Natural killer cell (primary cell): ENCODE measurements at regions not wholly inside any gene's neighbourhood (a gene's known extent, or its start where the extent isn't known, plus 50 kb on each side); places are given as distances from the start of the nearest gene placed in this dataset.

Experiments used
- ATAC-seq, 3 donors: fragments of 150-1000 bp in 2 of 3; fragments of 200-7000 bp in 1 of 3; cut with Tn5 transposase; 1 replicate in 1 of 3; 2 replicates in 2 of 3; pipeline ENCODE4 v1.10.0; 2021; ENCODE audit warnings: mild to moderate bottlenecking in 2 of 3, moderate library complexity in 2 of 3
- DNase-seq, 2 donors: peaks; one replicate each; pipeline versions ENCODE4 v3.0.0 to v3.0.0-alpha.2; 2013 to 2021; ENCODE audit warnings: mixed read lengths in 1 of 2
- H3K27ac ChIP-seq: one replicate; pipeline ENCODE4 v1.5.1; 2013; ENCODE audit warnings: mild to moderate bottlenecking, low read length
- H3K27me3 ChIP-seq: one replicate; pipeline ENCODE4 v1.6.1; 2013; ENCODE audit warnings: low read length; ENCODE audit not compliant: control insufficient read depth, insufficient read depth
- H3K36me3 ChIP-seq: one replicate; pipeline ENCODE4 v1.6.1; 2013; ENCODE audit warnings: low read length; ENCODE audit not compliant: control insufficient read depth, insufficient read depth
- H3K4me1 ChIP-seq: one replicate; pipeline ENCODE4 v1.6.1; 2013; ENCODE audit warnings: low read length; ENCODE audit not compliant: control insufficient read depth, insufficient read depth
- H3K4me3 ChIP-seq: one replicate; pipeline ENCODE4 v1.5.1; 2013; ENCODE audit warnings: low read length
- H3K9me3 ChIP-seq: one replicate; pipeline ENCODE4 v1.6.1; 2013; ENCODE audit warnings: low read length; ENCODE audit not compliant: control insufficient read depth, insufficient read depth
- H3K27ac Mint-ChIP-seq, 2 donors: one replicate each; pipeline ENCODE4 v1.8.0; 2022; ENCODE audit warnings: mild to moderate bottlenecking in 2 of 2, mixed read lengths in 2 of 2, moderate library complexity in 1 of 2
- H3K27me3 Mint-ChIP-seq, 2 donors: one replicate each; pipeline ENCODE4 v1.8.0; 2022; ENCODE audit warnings: low read depth in 2 of 2, mixed read lengths in 2 of 2
- H3K36me3 Mint-ChIP-seq: one replicate; pipeline ENCODE4 v1.8.0; 2022; ENCODE audit warnings: mixed read lengths
- H3K4me1 Mint-ChIP-seq, 2 donors: one replicate each; pipeline ENCODE4 v1.8.0; 2022; ENCODE audit warnings: mixed read lengths in 2 of 2
- H3K4me3 Mint-ChIP-seq: one replicate; pipeline ENCODE4 v1.8.0; 2022; ENCODE audit warnings: mild to moderate bottlenecking, moderate library complexity, mixed read lengths
- H3K9me3 Mint-ChIP-seq, 2 donors: one replicate each; pipeline ENCODE4 v1.8.0; 2022; ENCODE audit warnings: mixed read lengths in 2 of 2
- WGBS: methylation state at CpG from one replicate; pipeline ENCODE4 v1.1.7; 2013; ENCODE audit warnings: missing lambda C conversion rate; ENCODE audit not compliant: insufficient coverage; 5-methylcytosine and 5-hydroxymethylcytosine counted together
- intact Hi-C: fragments of 100-400 bp; cut with micrococcal nuclease; formaldehyde crosslinking; loops from one replicate; pipeline ENCODE4 v1.14.2; 2022
- TF ChIP-seq, protein P1 (sequence below): fragments of 200-600 bp; IDR thresholded peaks from one replicate; pipeline ENCODE4 v1.8.0; 2022; ENCODE audit warnings: antibody characterized with exemption

GRCh38 chr12:97026901-97027300 is 119.8 kb downstream of the NEDD1 start:
- no peak for DNase-seq
- no peaks in the 10 kb centered on the region for H3K9me3 Mint-ChIP-seq
- Histone ChIP-seq H3K4me3 (no peak overlapping the region), H3K36me3 (no peaks in the 10 kb centered on the region), H3K27ac (no peak overlapping the region), H3K27me3 (peaks cover 2% of the 10 kb centered on the region), H3K9me3 (no peaks in the 10 kb centered on the region), H3K4me1 (no peaks in the 10 kb centered on the region)
- H3K36me3 Mint-ChIP-seq, result no peaks in the 10 kb centered on the region
- intact Hi-C loops, result no loop called here
- H3K4me3 Mint-ChIP-seq, result no peak overlapping the region
- H3K27ac Mint-ChIP-seq, result no peak overlapping the region
- TF ChIP-seq, protein P1, sequence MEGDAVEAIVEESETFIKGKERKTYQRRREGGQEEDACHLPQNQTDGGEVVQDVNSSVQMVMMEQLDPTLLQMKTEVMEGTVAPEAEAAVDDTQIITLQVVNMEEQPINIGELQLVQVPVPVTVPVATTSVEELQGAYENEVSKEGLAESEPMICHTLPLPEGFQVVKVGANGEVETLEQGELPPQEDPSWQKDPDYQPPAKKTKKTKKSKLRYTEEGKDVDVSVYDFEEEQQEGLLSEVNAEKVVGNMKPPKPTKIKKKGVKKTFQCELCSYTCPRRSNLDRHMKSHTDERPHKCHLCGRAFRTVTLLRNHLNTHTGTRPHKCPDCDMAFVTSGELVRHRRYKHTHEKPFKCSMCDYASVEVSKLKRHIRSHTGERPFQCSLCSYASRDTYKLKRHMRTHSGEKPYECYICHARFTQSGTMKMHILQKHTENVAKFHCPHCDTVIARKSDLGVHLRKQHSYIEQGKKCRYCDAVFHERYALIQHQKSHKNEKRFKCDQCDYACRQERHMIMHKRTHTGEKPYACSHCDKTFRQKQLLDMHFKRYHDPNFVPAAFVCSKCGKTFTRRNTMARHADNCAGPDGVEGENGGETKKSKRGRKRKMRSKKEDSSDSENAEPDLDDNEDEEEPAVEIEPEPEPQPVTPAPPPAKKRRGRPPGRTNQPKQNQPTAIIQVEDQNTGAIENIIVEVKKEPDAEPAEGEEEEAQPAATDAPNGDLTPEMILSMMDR, result no peak
- WGBS, result 88% methylated on average over 1 of the region's 2 CpGs
- no peaks in the 10 kb centered on the region for H3K27me3 Mint-ChIP-seq
- ATAC-seq, result no peak
- H3K4me1 Mint-ChIP-seq, result no peaks in the 10 kb centered on the region

- Histone ChIP-seq H3K27me3 (peaks cover 2% of the 10 kb centered on the region), H3K4me1 (no peaks in the 10 kb centered on the region), H3K36me3 (no peaks in the 10 kb centered on the region), H3K27ac (no peak overlapping the region), H3K4me3 (no peak overlapping the region), H3K9me3 (no peaks in the 10 kb centered on the region)
- no peak overlapping the region for H3K4me3 Mint-ChIP-seq
- intact Hi-C loops, result no loop called here
- H3K27ac Mint-ChIP-seq, result no peak overlapping the region
- 75% methylated on average over 1 of the region's 1 CpG for WGBS
- TF ChIP-seq, protein P1, result no peak
- DNase-seq (no peak), ATAC-seq (no peak)
- H3K4me1 Mint-ChIP-seq, result no peaks in the 10 kb centered on the region
- no peaks in the 10 kb centered on the region for H3K9me3 Mint-ChIP-seq
- no peaks in the 10 kb centered on the region for H3K36me3 Mint-ChIP-seq
- no peaks in the 10 kb centered on the region for H3K27me3 Mint-ChIP-seq
Measured at GRCh38 chr12:97027482-97027881, 120.4 kb downstream of the NEDD1 start.

- Mint-ChIP-seq H3K4me3 (no peak overlapping the region), H3K4me1 (no peaks in the 10 kb centered on the region), H3K36me3 (no peaks in the 10 kb centered on the region), H3K27me3 (peaks cover 5 to 7% of the 10 kb centered on the region in 2 donors), H3K9me3 (peaks cover 3 to 5% of the 10 kb centered on the region in 2 donors), H3K27ac (no peak overlapping the region)
- intact Hi-C loops, result no loop called here
- H3K27me3 ChIP-seq, result no peaks in the 10 kb centered on the region
- WGBS, result 90% methylated on average over 4 of the region's 5 CpGs
- no peak overlapping the region for H3K27ac ChIP-seq
- no peak overlapping the region for H3K4me3 ChIP-seq
- no peaks in the 10 kb centered on the region for H3K36me3 ChIP-seq
- no peak for ATAC-seq
- TF ChIP-seq, protein P1, result no peak
- DNase-seq, result no peak
- H3K4me1 ChIP-seq, result no peaks in the 10 kb centered on the region
- H3K9me3 ChIP-seq, result no peaks in the 10 kb centered on the region
Measured at GRCh38 chr12:97038131-97038530, 131.1 kb downstream of the NEDD1 start.

GRCh38 chr12:97038834-97039233 is 131.8 kb downstream of the NEDD1 start:
- intact Hi-C loops, result no loop called here
- Histone ChIP-seq H3K4me3 (no peak overlapping the region), H3K9me3 (no peaks in the 10 kb centered on the region), H3K27me3 (no peaks in the 10 kb centered on the region), H3K27ac (no peak overlapping the region), H3K4me1 (no peaks in the 10 kb centered on the region), H3K36me3 (no peaks in the 10 kb centered on the region)
- Mint-ChIP-seq H3K27ac (no peak overlapping the region), H3K27me3 (peaks cover 5 to 7% of the 10 kb centered on the region in 2 donors), H3K4me1 (no peaks in the 10 kb centered on the region), H3K9me3 (peaks cover 2 to 3% of the 10 kb centered on the region in 2 donors), H3K4me3 (no peak overlapping the region), H3K36me3 (no peaks in the 10 kb centered on the region)
- no peak for ATAC-seq
- 90% methylated on average over 4 of the region's 4 CpGs for WGBS
- TF ChIP-seq, protein P1, result no peak
- no peak for DNase-seq
